H1 (cell line): ENCODE measurements at regions not wholly inside any gene's neighbourhood (a gene's known extent, or its start where the extent isn't known, plus 50 kb on each side); places are given as distances from the start of the nearest gene placed in this dataset.

Source experiments
- ASH2L ChIP-seq: fragments of 200-600, 300-600 bp; sonication (generic); IDR thresholded peaks from one replicate; pipeline ENCODE4 v1.7.1; 2017; ENCODE audit warnings: low read length
- CBX8 ChIP-seq: fragments of 300-800, 300-1000 bp; sonication (generic); IDR thresholded peaks from 2 replicates; pipeline ENCODE4 v1.7.1; 2016; ENCODE audit warnings: low read depth, low read length, borderline replicate concordance
- CTBP2 ChIP-seq: IDR thresholded peaks from 2 replicates; pipeline ENCODE4 v1.7.0; 2011; ENCODE audit warnings: borderline replicate concordance, mild to moderate bottlenecking, moderate library complexity, mixed read lengths, low read length; ENCODE audit not compliant: insufficient read depth, insufficient read length
- FOSL1 ChIP-seq: IDR thresholded peaks from 2 replicates; pipeline ENCODE4 v1.6.1; 2011; ENCODE audit warnings: mild to moderate bottlenecking, low read depth, low read length, moderate library complexity; ENCODE audit not compliant: insufficient read depth
- MAFK ChIP-seq: IDR thresholded peaks from 2 replicates; pipeline ENCODE4 v1.6.1; 2012; ENCODE audit warnings: low read depth, mild to moderate bottlenecking, improper control_type of control experiment, low read length
- SIN3A ChIP-seq, 2 experiments: IDR thresholded peaks in 1 of 2; conservative IDR thresholded peaks in 1 of 2; 2 replicates each; pipeline ENCODE4 v1.6.1; 2011 to 2012; ENCODE audit warnings: low read length in 2 of 2, improper control_type of control experiment in 1 of 2, low read depth in 1 of 2, mild to moderate bottlenecking in 1 of 2
- SRF ChIP-seq: IDR thresholded peaks from 2 replicates; pipeline ENCODE4 v1.6.1; 2011; ENCODE audit warnings: mild to moderate bottlenecking, low read depth, low read length, moderate library complexity
- TAF7 ChIP-seq: optimal IDR thresholded peaks from 2 replicates; pipeline ENCODE3; 2011; ENCODE audit warnings: low read depth, mild to moderate bottlenecking, inconsistent platforms, low read length, moderate library complexity, borderline replicate concordance
- ZNF274 ChIP-seq: IDR thresholded peaks from 2 replicates; pipeline ENCODE4 v1.7.0; 2012; ENCODE audit warnings: low read length, borderline replicate concordance; ENCODE audit errors: extremely low read depth
- TF ChIP-seq, protein P1 (sequence below): fragments of 300-600 bp; sonication (generic); IDR thresholded peaks from 2 replicates; pipeline ENCODE4 v1.7.1; 2012; ENCODE audit warnings: low read length, moderate library complexity, mild to moderate bottlenecking, inconsistent platforms; ENCODE audit not compliant: insufficient replicate concordance
- TF ChIP-seq, protein P2 (sequence below): IDR thresholded peaks from 2 replicates; pipeline ENCODE4 v1.6.1; 2012; ENCODE audit warnings: inconsistent platforms

DNA sequence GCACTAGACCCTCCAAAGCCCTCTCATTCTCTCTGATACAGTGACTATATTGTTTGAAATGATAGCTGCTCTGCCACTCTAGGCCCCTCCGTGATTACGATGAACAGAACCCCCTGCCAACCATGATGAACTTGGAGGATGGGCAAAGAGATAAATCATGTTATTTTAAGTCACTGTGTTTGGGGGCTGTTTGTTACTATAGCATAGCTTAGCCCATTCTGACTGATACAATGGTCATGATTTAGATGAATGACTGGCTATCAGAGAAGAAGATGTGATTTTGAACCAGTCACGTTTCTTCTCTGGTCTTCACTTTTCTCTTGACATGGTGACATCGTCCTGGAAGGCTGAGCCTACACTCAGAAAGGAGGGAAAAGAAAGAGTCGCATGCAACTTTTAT is 95.4 kb upstream of the HABP2 start (continued):
- TF ChIP-seq, protein P1, sequence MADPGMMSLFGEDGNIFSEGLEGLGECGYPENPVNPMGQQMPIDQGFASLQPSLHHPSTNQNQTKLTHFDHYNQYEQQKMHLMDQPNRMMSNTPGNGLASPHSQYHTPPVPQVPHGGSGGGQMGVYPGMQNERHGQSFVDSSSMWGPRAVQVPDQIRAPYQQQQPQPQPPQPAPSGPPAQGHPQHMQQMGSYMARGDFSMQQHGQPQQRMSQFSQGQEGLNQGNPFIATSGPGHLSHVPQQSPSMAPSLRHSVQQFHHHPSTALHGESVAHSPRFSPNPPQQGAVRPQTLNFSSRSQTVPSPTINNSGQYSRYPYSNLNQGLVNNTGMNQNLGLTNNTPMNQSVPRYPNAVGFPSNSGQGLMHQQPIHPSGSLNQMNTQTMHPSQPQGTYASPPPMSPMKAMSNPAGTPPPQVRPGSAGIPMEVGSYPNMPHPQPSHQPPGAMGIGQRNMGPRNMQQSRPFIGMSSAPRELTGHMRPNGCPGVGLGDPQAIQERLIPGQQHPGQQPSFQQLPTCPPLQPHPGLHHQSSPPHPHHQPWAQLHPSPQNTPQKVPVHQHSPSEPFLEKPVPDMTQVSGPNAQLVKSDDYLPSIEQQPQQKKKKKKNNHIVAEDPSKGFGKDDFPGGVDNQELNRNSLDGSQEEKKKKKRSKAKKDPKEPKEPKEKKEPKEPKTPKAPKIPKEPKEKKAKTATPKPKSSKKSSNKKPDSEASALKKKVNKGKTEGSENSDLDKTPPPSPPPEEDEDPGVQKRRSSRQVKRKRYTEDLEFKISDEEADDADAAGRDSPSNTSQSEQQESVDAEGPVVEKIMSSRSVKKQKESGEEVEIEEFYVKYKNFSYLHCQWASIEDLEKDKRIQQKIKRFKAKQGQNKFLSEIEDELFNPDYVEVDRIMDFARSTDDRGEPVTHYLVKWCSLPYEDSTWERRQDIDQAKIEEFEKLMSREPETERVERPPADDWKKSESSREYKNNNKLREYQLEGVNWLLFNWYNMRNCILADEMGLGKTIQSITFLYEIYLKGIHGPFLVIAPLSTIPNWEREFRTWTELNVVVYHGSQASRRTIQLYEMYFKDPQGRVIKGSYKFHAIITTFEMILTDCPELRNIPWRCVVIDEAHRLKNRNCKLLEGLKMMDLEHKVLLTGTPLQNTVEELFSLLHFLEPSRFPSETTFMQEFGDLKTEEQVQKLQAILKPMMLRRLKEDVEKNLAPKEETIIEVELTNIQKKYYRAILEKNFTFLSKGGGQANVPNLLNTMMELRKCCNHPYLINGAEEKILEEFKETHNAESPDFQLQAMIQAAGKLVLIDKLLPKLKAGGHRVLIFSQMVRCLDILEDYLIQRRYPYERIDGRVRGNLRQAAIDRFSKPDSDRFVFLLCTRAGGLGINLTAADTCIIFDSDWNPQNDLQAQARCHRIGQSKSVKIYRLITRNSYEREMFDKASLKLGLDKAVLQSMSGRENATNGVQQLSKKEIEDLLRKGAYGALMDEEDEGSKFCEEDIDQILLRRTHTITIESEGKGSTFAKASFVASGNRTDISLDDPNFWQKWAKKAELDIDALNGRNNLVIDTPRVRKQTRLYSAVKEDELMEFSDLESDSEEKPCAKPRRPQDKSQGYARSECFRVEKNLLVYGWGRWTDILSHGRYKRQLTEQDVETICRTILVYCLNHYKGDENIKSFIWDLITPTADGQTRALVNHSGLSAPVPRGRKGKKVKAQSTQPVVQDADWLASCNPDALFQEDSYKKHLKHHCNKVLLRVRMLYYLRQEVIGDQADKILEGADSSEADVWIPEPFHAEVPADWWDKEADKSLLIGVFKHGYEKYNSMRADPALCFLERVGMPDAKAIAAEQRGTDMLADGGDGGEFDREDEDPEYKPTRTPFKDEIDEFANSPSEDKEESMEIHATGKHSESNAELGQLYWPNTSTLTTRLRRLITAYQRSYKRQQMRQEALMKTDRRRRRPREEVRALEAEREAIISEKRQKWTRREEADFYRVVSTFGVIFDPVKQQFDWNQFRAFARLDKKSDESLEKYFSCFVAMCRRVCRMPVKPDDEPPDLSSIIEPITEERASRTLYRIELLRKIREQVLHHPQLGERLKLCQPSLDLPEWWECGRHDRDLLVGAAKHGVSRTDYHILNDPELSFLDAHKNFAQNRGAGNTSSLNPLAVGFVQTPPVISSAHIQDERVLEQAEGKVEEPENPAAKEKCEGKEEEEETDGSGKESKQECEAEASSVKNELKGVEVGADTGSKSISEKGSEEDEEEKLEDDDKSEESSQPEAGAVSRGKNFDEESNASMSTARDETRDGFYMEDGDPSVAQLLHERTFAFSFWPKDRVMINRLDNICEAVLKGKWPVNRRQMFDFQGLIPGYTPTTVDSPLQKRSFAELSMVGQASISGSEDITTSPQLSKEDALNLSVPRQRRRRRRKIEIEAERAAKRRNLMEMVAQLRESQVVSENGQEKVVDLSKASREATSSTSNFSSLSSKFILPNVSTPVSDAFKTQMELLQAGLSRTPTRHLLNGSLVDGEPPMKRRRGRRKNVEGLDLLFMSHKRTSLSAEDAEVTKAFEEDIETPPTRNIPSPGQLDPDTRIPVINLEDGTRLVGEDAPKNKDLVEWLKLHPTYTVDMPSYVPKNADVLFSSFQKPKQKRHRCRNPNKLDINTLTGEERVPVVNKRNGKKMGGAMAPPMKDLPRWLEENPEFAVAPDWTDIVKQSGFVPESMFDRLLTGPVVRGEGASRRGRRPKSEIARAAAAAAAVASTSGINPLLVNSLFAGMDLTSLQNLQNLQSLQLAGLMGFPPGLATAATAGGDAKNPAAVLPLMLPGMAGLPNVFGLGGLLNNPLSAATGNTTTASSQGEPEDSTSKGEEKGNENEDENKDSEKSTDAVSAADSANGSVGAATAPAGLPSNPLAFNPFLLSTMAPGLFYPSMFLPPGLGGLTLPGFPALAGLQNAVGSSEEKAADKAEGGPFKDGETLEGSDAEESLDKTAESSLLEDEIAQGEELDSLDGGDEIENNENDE, result no peak
- no peak for TF ChIP-seq CBX8
- no peak for TF ChIP-seq SRF
- no peak for TF ChIP-seq ASH2L
- TF ChIP-seq TAF7, result no peak
- TF ChIP-seq FOSL1, result no peak
- no peak for TF ChIP-seq MAFK
- TF ChIP-seq CTBP2, result no peak
- no peak for TF ChIP-seq ZNF274
- TF ChIP-seq SIN3A (conservative IDR thresholded peaks at IDR 0.05 in 1 of 2, IDR thresholded peaks at IDR 0.05 in 1 of 2; ENCODE audit: low read depth in 1 of 2, low read length in 2 of 2), result no peak
- TF ChIP-seq, protein P2, sequence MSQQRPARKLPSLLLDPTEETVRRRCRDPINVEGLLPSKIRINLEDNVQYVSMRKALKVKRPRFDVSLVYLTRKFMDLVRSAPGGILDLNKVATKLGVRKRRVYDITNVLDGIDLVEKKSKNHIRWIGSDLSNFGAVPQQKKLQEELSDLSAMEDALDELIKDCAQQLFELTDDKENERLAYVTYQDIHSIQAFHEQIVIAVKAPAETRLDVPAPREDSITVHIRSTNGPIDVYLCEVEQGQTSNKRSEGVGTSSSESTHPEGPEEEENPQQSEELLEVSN, result no peak
